ENCODE measurements at regions not wholly inside any gene's neighbourhood (a gene's known extent, or its start where the extent isn't known, plus 50 kb on each side); places are given as distances from the start of the nearest gene placed in this dataset.

- no peak overlapping the region for H2BK5ac ChIP-seq (ENCODE audit: low read depth, low read length, poor library complexity, severe bottlenecking)
- no peak overlapping the region for H4K91ac ChIP-seq (ENCODE audit: insufficient read depth, low read depth, low read length)
- no peak overlapping the region for H3K23ac ChIP-seq (ENCODE audit: low read depth, low read length)
- peak overlapping the region; percentile 77 for H3K18ac ChIP-seq (ENCODE audit: low read depth, low read length)
- no peaks in the 10 kb centered on the region; the same call in 1 of the 2 replicates for H3K4me1 ChIP-seq (ENCODE audit: control insufficient read depth, insufficient read depth, low read length)
- H3K56ac ChIP-seq (ENCODE audit: extremely low read depth, insufficient read depth, low read length): no peak overlapping the region
- no peak for DNase-seq
- H2BK20ac ChIP-seq (ENCODE audit: low read depth, low read length): no peak overlapping the region; the same call in 1 of the 2 replicates
- 0 out of 2 replicates have a peak, but pooled peaks cover 2% of the 10 kb centered on the region for H3K9me3 ChIP-seq (ENCODE audit: control insufficient read depth, insufficient read depth, low read length)
- dilution Hi-C loops (cut with HindIII; ENCODE audit: low sequenced_read_pairs, unreplicated experiment) (no loop called here), intact Hi-C loops (cut with micrococcal nuclease) (no loop called here), in situ Hi-C loops (cut with MboI; ENCODE audit: low sequenced_read_pairs) (no loop called here)
- H3K14ac ChIP-seq (replicated peaks; ENCODE audit: low read depth, low read length): no peak overlapping the region
- POLR2A ChIA-PET (ENCODE audit: unreplicated experiment): no interaction called here
- no peak overlapping the region; the same call in 1 of the 2 replicates for H4K5ac ChIP-seq (ENCODE audit: low read depth, low read length)
- no TSS peak for BruUV-seq (replicated peaks)
- ATAC-seq (ENCODE audit: low read depth): no peak
- peak overlapping the region; percentile 47; the same call in 1 of the 2 replicates for H2BK120ac ChIP-seq (ENCODE audit: low read depth, low read length)
- no peak overlapping the region for H3K27ac ChIP-seq (ENCODE audit: insufficient read depth, low read length)
- TF ChIP-seq FOS (IDR thresholded peaks at IDR 0.05; ENCODE audit: low read depth, low read length) (no peak), BHLHE40 (IDR thresholded peaks at IDR 0.05; ENCODE audit: low read depth, low read length) (no peak), NFE2L2 (IDR thresholded peaks at IDR 0.05; ENCODE audit: low read depth, low read length) (no peak), MAFK (IDR thresholded peaks at IDR 0.05; ENCODE audit: low read depth, low read length) (no peak), CEBPB (IDR thresholded peaks at IDR 0.05; ENCODE audit: low read depth, low read length) (no peak), RCOR1 (IDR thresholded peaks at IDR 0.05; ENCODE audit: insufficient replicate concordance, low read length) (no peak), CHD1 (IDR thresholded peaks at IDR 0.05; ENCODE audit: low read depth, low read length) (no peak), MAZ (IDR thresholded peaks at IDR 0.05; ENCODE audit: borderline replicate concordance, low read depth, low read length) (no peak), POLR2A (IDR thresholded peaks at IDR 0.05; ENCODE audit: low read depth, low read length) (no peak), CTCF (conservative IDR thresholded peaks at IDR 0.05; ENCODE audit: low read depth, low read length) (no peak), RFX5 (IDR thresholded peaks at IDR 0.05; ENCODE audit: low read depth, low read length) (no peak), SMC3 (IDR thresholded peaks at IDR 0.05; ENCODE audit: low read depth, low read length) (no peak), MXI1 (IDR thresholded peaks at IDR 0.05; ENCODE audit: borderline replicate concordance, low read depth, low read length) (no peak)
- TF ChIP-seq, protein P1, sequence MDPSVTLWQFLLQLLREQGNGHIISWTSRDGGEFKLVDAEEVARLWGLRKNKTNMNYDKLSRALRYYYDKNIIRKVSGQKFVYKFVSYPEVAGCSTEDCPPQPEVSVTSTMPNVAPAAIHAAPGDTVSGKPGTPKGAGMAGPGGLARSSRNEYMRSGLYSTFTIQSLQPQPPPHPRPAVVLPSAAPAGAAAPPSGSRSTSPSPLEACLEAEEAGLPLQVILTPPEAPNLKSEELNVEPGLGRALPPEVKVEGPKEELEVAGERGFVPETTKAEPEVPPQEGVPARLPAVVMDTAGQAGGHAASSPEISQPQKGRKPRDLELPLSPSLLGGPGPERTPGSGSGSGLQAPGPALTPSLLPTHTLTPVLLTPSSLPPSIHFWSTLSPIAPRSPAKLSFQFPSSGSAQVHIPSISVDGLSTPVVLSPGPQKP (IDR thresholded peaks at IDR 0.05; ENCODE audit: borderline replicate concordance, low read depth, low read length): no peak
- TF ChIP-seq, protein P2, sequence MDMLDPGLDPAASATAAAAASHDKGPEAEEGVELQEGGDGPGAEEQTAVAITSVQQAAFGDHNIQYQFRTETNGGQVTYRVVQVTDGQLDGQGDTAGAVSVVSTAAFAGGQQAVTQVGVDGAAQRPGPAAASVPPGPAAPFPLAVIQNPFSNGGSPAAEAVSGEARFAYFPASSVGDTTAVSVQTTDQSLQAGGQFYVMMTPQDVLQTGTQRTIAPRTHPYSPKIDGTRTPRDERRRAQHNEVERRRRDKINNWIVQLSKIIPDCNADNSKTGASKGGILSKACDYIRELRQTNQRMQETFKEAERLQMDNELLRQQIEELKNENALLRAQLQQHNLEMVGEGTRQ (IDR thresholded peaks at IDR 0.05; ENCODE audit: low read depth, low read length): no peak
- H3K4me2 ChIP-seq (ENCODE audit: low read depth, low read length): no peak overlapping the region
- H3K36me3 ChIP-seq (ENCODE audit: control insufficient read depth, insufficient read depth, low read length): no peaks in the 10 kb centered on the region
- H3K9ac ChIP-seq (ENCODE audit: low read depth, low read length): no peak overlapping the region
- H2AK5ac ChIP-seq (ENCODE audit: low read depth, low read length): no peak overlapping the region
- H4K8ac ChIP-seq (ENCODE audit: low read depth in 2 of 2, low read length in 2 of 2): no peak overlapping the region
- no peak overlapping the region for H2AFZ ChIP-seq (replicated peaks; ENCODE audit: low read length, poor library complexity)
- CTCF ChIA-PET: no interaction called here
- peaks cover 5% of the 10 kb centered on the region for H3K27me3 ChIP-seq (ENCODE audit: control insufficient read depth, insufficient read depth, low read length)
- no peak overlapping the region for H2AK9ac ChIP-seq (replicated peaks; ENCODE audit: low read depth, low read length, poor library complexity)
- no peaks in the 10 kb centered on the region for H3K79me1 ChIP-seq (ENCODE audit: low read depth in 1 of 2, low read length in 2 of 2)
- 50% methylated on average over 1 of the region's 4 CpGs; no CpG with 5 or more reads in 1 of the 2 experiments for WGBS, 2 experiments (ENCODE audit: extremely low coverage in 2 of 2, insufficient read length in 1 of 2)
- no peaks in the 10 kb centered on the region for H3K9me1 ChIP-seq (ENCODE audit: insufficient read depth, low read length)
- H3K4me3 ChIP-seq (ENCODE audit: insufficient read depth, low read depth, low read length): no peak overlapping the region
- H3K4ac ChIP-seq (ENCODE audit: low read depth, low read length): no peak overlapping the region
- no peak overlapping the region for H2BK15ac ChIP-seq (ENCODE audit: low read depth, low read length)
- no peaks in the 10 kb centered on the region for H4K20me1 ChIP-seq (ENCODE audit: insufficient read depth, low read length)
These were observed 112.8 kb downstream of the DLEU7 start for GRCh38 chr13:50730496-50731351.
